HG03575 (cell line): ENCODE measurements at regions not wholly inside any gene's neighbourhood (a gene's known extent, or its start where the extent isn't known, plus 50 kb on each side); places are given as distances from the start of the nearest gene placed in this dataset.
"Not testable (repeated sequence)": the region's sequence is repeated elsewhere in the genome, so short reads cannot be mapped to it uniquely, and the experiment has no call there.

Experiments
- ATAC-seq: cut with Tn5 transposase; IDR thresholded peaks from one replicate; pipeline ENCODE4 v1.9.1; 2021; ENCODE audit not compliant: unreplicated experiment, insufficient number of reproducible peaks, low FRiP score; ENCODE audit errors: extremely low read depth

DNA sequence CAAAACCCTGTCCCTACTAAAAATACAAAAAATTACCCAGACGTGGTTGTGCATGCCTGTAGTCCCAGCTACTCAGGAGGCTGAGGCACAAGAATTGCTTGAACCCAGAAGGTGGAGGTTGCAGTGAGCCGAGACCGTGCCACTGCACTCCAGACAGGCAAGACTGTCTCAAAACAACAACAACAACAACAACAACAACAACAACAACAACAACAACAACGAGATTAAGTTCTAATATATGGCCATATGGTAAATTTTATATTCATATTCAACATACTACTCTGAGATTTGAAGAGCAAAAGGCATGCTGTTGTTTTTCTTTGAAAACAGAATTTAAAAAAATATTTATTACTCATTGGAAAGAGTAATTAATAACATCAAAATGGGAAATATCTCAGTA is 80.2 kb upstream of the CD28 start:
- ATAC-seq, result not testable (repeated sequence)

- no peak for ATAC-seq
Observed at GRCh38 chr2:203626952-203627681, 79.3 kb upstream of the CD28 start.

DNA sequence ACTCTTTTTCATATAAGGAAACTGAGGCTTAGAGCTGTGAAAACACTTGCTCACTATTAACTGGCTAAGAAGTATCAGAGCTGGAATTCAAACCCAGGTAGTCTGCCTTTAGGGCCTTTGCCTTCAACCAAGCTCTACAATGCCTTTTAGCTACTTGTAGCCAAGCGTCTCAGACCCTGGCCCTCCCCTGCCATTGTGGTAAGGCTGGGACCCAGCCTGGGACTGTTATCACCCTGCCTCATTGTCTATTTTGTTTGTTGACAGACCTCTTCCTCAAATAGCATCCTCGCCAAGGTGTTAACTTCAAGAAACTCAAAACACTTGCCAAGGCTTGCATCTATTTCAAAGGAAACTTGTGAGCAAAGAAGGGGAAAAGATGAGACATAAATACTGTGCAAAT is 76.7 kb upstream of the CD28 start:
- no peak for ATAC-seq

- no peak for ATAC-seq
Observed at GRCh38 chr2:203631068-203631757, 75.2 kb upstream of the CD28 start.

DNA sequence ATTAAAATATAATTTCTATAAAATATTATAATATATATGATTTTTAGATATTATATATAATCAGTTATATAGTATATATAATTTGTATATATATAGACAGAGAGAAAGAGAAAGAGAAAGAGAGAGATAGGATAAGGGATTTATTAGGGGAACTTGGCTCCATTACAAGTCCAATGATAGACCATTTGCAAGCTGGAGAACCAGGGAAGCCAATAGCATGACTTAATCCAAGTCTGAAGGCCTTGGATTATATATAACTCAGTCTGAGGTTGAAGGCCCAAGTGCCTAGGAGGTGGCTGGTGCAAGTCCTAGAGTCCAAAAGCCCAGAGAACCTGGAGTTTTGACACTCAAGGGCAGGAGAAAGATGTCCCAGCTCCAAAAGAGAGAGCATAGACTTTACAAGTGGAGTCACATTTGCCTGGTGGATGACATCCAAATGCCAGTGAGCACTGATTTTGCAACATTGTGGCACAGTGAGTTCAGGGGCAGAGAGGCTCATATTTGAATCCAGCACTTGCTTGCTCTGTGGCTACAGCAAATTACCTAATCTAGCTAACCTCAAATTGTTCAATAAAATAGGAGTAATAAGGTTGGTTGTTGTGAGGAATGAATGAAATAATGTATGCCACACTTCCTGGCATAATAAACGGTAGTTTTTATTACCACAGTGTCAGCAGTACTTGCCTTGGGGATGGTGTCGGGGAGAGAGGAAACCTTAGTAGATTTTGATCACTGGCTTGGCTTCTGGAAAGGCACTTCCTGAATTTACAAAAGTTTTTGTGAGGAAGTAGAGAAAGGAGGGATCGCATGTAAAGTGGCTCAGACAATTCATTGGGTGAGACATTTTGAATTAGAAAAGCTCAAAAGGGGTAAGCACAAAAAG is 69.6 kb upstream of the CD28 start:
- no peak for ATAC-seq

- ATAC-seq, result no peak
Observed at GRCh38 chr2:203637471-203638167, 68.8 kb upstream of the CD28 start.

DNA sequence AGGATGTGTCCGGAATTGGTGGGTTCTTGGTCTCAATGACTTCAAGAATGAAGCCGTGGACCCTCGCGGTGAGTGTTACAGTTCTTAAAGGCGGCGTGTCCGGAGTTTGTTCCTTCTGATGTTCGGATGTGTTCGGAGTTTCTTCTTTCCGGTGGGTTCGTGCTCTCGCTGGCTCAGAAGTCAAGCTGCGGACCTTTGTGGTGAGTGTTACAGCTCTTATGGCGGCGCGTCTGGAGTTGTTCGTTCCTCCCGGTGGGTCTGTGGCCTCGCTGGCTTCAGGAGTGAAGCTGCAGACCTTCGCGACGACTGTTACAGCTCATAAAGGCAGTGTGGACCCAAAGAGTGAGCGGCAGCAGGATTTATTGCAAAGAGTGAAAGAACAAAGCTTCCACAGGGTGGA is 64.6 kb upstream of the CD28 start:
- ATAC-seq, result not testable (repeated sequence)

DNA sequence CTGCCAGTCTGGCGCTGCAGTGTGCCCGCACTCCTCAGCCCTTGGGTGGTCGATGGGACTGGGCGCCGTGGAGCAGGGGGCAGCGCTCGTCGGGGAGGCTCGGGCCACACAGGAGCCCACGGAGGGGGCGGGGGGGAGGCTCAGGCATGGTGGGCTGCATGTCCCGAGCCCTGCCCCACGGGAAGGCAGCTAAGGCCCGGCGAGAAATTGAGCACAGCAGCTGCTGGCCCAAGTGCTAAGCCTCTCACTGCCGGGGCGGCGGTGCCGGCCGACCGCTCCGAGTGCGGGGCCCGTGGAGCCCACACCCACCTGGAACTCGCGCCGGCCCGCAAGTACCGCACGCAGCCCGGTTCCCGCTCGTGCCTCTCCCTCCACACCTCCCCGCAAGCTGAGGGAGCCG is 63.6 kb upstream of the CD28 start:
- not testable (repeated sequence) for ATAC-seq

DNA sequence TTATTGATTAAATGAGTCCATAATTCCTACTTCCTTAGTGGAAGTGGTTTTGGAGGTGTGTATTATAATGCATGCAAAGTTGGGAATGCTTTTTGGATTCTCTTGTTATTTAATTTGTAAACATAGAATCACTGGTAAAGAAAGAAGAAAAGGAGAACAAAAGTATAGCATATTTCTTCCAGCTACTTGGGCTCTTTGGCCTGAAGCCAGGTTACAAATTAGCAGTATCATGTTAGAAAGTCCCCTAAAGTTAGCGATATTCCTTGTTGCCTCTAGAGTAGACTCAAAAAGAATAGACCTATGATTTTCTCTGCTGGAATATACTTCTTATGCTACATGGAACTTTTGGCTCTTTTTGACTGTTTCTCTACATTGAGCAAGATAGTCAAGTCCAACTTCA is 60.6 kb upstream of the CD28 start:
- no peak for ATAC-seq

GRCh38 chr2:203646266-203646864 is 60.1 kb upstream of the CD28 start:
- ATAC-seq, result no peak

DNA sequence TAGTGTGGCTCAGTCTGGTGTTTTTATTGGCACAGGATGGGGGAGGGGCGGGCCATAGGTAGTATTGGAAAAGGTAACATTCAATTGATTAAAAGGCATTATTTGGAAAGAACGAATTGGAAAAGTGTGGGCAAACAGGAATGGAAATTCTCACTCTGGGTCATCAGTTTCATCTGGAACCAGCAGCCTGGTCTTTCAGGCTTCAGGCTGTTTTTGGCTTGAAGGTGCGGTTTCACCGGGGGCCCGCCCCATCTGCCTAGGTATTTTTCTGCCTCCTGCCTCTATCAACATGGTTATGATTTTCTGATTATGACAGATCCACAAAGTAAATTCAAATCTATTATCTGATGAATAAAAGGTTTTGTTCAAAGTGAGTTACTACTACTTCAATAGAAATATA is 59.5 kb upstream of the CD28 start:
- ATAC-seq, result no peak

- ATAC-seq, result no peak
Observed at GRCh38 chr2:203647579-203647978, 58.9 kb upstream of the CD28 start.

- no peak for ATAC-seq
Observed at GRCh38 chr2:203648273-203648672, 58.2 kb upstream of the CD28 start.

- no peak for ATAC-seq
Observed at GRCh38 chr2:203649176-203649814, 57.1 kb upstream of the CD28 start.

- no peak for ATAC-seq
Observed at GRCh38 chr2:203650860-203651613, 55.4 kb upstream of the CD28 start.

DNA sequence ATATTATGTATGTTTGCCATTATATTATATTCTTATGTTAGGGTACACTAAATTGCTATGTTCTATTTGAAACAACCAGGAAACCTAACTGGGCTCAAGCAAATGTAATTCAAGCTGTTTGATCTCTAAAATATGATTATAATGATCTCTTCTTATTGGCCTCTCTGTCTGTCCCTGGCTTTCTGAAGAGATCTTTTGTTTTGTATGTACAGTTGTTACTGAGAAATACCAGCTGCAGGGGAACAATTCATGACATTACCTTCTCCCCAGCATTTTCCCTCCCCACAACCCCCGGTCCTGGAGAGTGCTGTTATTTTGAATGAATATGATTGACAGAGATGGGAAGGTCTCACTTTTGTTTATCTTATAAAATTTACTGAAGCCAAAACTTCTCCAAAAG is 54.8 kb upstream of the CD28 start:
- no peak for ATAC-seq

- ATAC-seq, result no peak
Observed at GRCh38 chr2:203654826-203655225, 51.6 kb upstream of the CD28 start.
